ENCODE measurements at regions not wholly inside any gene's neighbourhood (a gene's known extent, or its start where the extent isn't known, plus 50 kb on each side); places are given as distances from the start of the nearest gene placed in this dataset.

DNA sequence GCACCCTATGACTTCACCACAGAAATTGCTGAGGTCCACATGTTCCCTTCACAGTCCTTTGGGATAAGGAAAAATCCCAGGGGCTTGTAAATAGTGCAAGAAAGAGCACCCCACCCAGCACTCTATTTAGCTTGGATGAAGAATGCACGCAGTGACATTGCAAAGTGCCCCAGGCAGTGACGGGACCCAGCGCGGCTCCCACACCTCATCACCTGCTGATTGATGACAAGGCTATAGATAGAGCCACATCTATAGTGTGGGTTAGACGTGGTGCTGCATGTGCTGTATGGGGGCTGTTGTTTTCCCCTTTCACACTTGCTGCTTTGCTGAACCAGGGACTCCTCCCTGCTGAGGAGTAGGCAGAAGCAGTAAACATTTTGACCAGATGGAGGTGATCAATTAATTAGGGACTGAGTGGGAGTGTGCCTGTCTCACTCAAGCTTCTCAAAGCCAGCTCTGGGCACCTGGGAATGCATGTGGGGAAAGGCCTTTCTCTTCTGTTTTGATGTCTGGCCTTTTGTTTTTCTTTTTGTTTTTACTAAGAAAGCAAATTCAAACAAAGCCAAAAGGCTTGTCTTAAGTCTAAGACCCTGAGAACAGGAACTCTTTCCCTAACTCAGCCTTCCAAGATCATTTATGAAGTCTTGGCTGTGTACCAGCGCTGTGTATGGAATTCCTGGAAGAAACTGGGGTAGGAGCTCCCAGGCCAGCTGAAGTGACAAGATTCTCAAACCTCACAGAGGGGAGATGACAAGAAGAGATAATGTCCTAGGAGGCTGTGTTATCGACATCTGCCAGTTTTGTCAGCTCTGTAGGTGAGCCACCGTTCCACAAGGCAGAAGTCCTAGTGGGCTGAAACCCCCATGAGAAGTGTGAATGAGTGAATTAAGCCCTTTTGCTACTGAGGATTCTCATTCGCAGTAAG, 219.7 kb downstream of the BARX2 start:
- H3K4me3 Mint-ChIP-seq: no peak overlapping the region
- Histone ChIP-seq H2BK15ac (ENCODE audit: low read depth, low read length) (no peak overlapping the region), H3K9ac (ENCODE audit: extremely low read depth, insufficient read length, low read length) (no peak overlapping the region), H2BK20ac (ENCODE audit: low read depth, low read length, poor library complexity, severe bottlenecking) (no peak overlapping the region), H3K23me2 (ENCODE audit: insufficient read length, low read depth, low read length, poor library complexity, severe bottlenecking) (no peaks in the 10 kb centered on the region), H3K79me1 (ENCODE audit: insufficient read depth, low read depth, low read length, poor library complexity, severe bottlenecking) (no peaks in the 10 kb centered on the region), H3K9me3 (ENCODE audit: control insufficient read depth, low read depth, low read length) (no peaks in the 10 kb centered on the region), H3K27ac (ENCODE audit: insufficient read length, low read depth, low read length) (no peak overlapping the region), H2BK5ac (ENCODE audit: insufficient read length, low read length) (no peak overlapping the region), H2AFZ (ENCODE audit: low read length) (no peak overlapping the region), H3K56ac (ENCODE audit: insufficient read length, low read depth, low read length) (no peak overlapping the region), H2AK5ac (ENCODE audit: insufficient read length, low read length) (no peak overlapping the region), H3K79me2 (ENCODE audit: insufficient read depth, low read length) (no peaks in the 10 kb centered on the region), H3K27me3 (ENCODE audit: insufficient read depth, low read length) (no peaks in the 10 kb centered on the region), H3K23ac (ENCODE audit: insufficient read length, low read depth, low read length) (no peak overlapping the region), H3K14ac (ENCODE audit: insufficient read depth, low read length) (no peak overlapping the region), H2BK12ac (ENCODE audit: insufficient read length, low read depth, low read length) (no peak overlapping the region), H2BK120ac (ENCODE audit: low read depth, low read length, poor library complexity, severe bottlenecking) (no peak overlapping the region), H3T11ph (ENCODE audit: low read length) (no peak overlapping the region), H4K8ac (replicated peaks; ENCODE audit: insufficient read length, low read depth, low read length) (no peak overlapping the region), H3K4me2 (ENCODE audit: insufficient read depth, insufficient read length, low read length) (no peak overlapping the region), H4K91ac (ENCODE audit: insufficient read length, low read depth, low read length) (no peak overlapping the region), H4K20me1 (ENCODE audit: control insufficient read depth, insufficient read depth, insufficient read length) (no peaks in the 10 kb centered on the region), H4K5ac (ENCODE audit: insufficient read length, low read depth, low read length) (no peak overlapping the region), H3K4ac (ENCODE audit: low read depth, low read length) (no peak overlapping the region), H3K4me1 (ENCODE audit: insufficient read depth, low read length) (no peaks in the 10 kb centered on the region), H3K18ac (ENCODE audit: insufficient read length, low read depth, low read length) (no peak overlapping the region)
- H3K27me3 Mint-ChIP-seq (ENCODE audit: low read depth): peaks cover 4% of the 10 kb centered on the region
- DNase-seq: no peak
- peaks cover 0 to 1% (median 0%) of the 10 kb centered on the region in 3 experiments; a peak in 1 of 7 replicates for H3K36me3 Mint-ChIP-seq (ENCODE audit: insufficient read depth in 1 of 3, low read depth in 3 of 3)
- TF ChIP-seq, protein P1, sequence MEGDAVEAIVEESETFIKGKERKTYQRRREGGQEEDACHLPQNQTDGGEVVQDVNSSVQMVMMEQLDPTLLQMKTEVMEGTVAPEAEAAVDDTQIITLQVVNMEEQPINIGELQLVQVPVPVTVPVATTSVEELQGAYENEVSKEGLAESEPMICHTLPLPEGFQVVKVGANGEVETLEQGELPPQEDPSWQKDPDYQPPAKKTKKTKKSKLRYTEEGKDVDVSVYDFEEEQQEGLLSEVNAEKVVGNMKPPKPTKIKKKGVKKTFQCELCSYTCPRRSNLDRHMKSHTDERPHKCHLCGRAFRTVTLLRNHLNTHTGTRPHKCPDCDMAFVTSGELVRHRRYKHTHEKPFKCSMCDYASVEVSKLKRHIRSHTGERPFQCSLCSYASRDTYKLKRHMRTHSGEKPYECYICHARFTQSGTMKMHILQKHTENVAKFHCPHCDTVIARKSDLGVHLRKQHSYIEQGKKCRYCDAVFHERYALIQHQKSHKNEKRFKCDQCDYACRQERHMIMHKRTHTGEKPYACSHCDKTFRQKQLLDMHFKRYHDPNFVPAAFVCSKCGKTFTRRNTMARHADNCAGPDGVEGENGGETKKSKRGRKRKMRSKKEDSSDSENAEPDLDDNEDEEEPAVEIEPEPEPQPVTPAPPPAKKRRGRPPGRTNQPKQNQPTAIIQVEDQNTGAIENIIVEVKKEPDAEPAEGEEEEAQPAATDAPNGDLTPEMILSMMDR (conservative IDR thresholded peaks at IDR 0.05): no peak
- H3K9me3 Mint-ChIP-seq: no peaks in the 10 kb centered on the region
- H3K4me1 Mint-ChIP-seq: peaks cover 0 to 8% of the 10 kb centered on the region in 2 experiments; a peak in 3 of 4 replicates
- no peak overlapping the region; a peak in 1 of 7 replicates for H3K27ac Mint-ChIP-seq
- no CpG with 5 or more reads among the region's 9 CpGs for WGBS (ENCODE audit: extremely low coverage, insufficient read length, low lambda C conversion rate)
